Nephron progenitor cell (in vitro differentiated cells): ENCODE measurements at regions not wholly inside any gene's neighbourhood (a gene's known extent, or its start where the extent isn't known, plus 50 kb on each side); places are given as distances from the start of the nearest gene placed in this dataset.
"Not testable (repeated sequence)": the region's sequence is repeated elsewhere in the genome, so short reads cannot be mapped to it uniquely, and the experiment has no call there.

ENCODE experiments used
- DNase-seq: peaks from one replicate; pipeline ENCODE4 v3.0.0; 2021
- H3K27ac Mint-ChIP-seq: 2 replicates; pipeline ENCODE4 v1.8.0; 2021; ENCODE audit warnings: mild to moderate bottlenecking, moderate library complexity, mixed read lengths
- H3K27me3 Mint-ChIP-seq: 2 replicates; pipeline ENCODE4 v1.8.0; 2021; ENCODE audit warnings: mild to moderate bottlenecking, low read depth, mixed read lengths; ENCODE audit not compliant: poor library complexity
- H3K36me3 Mint-ChIP-seq: 2 replicates; pipeline ENCODE4 v1.8.0; 2021; ENCODE audit warnings: low read depth, mixed read lengths
- H3K4me1 Mint-ChIP-seq: 2 replicates; pipeline ENCODE4 v1.8.0; 2021; ENCODE audit warnings: mixed read lengths
- H3K4me3 Mint-ChIP-seq: 2 replicates; pipeline ENCODE4 v1.8.0; 2021; ENCODE audit warnings: mild to moderate bottlenecking, moderate library complexity, mixed read lengths
- H3K9me3 Mint-ChIP-seq: 2 replicates; pipeline ENCODE4 v1.8.0; 2021; ENCODE audit warnings: mild to moderate bottlenecking, moderate library complexity, mixed read lengths
- TF ChIP-seq, protein P1 (sequence below): fragments of 200-600 bp; sonication (generic); IDR thresholded peaks from 2 replicates; pipeline ENCODE4 v1.5.0; 2021; ENCODE audit warnings: antibody characterized with exemption

DNA sequence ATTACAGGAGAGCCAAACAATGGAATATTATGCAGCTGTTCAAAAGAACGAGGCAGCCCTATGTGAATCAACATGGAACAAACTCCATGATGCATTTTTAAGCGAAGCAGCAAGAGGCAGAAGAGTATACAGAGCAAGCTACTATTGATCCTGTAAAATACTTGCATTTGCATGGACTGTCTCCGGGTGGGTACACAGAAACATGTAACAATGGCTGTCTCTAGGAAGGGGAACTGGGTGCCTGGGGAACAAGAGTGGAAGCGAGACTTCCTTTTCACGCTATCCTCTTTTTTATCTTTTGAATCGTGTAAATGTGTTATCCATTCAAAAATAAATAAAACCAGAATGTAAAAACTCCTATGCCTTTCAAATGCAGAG lies 93.3 kb upstream of the SIRPA start:
- peak overlapping the region; percentile 84 for H3K4me3 Mint-ChIP-seq
- H3K36me3 Mint-ChIP-seq, result no peaks in the 10 kb centered on the region
- no peak for DNase-seq
- H3K27me3 Mint-ChIP-seq, result peaks cover 3% of the 10 kb centered on the region
- H3K9me3 Mint-ChIP-seq, result no peaks in the 10 kb centered on the region
- no peak overlapping the region for H3K27ac Mint-ChIP-seq
- peaks cover 41% of the 10 kb centered on the region for H3K4me1 Mint-ChIP-seq
- TF ChIP-seq, protein P1, sequence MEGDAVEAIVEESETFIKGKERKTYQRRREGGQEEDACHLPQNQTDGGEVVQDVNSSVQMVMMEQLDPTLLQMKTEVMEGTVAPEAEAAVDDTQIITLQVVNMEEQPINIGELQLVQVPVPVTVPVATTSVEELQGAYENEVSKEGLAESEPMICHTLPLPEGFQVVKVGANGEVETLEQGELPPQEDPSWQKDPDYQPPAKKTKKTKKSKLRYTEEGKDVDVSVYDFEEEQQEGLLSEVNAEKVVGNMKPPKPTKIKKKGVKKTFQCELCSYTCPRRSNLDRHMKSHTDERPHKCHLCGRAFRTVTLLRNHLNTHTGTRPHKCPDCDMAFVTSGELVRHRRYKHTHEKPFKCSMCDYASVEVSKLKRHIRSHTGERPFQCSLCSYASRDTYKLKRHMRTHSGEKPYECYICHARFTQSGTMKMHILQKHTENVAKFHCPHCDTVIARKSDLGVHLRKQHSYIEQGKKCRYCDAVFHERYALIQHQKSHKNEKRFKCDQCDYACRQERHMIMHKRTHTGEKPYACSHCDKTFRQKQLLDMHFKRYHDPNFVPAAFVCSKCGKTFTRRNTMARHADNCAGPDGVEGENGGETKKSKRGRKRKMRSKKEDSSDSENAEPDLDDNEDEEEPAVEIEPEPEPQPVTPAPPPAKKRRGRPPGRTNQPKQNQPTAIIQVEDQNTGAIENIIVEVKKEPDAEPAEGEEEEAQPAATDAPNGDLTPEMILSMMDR, result no peak

DNA sequence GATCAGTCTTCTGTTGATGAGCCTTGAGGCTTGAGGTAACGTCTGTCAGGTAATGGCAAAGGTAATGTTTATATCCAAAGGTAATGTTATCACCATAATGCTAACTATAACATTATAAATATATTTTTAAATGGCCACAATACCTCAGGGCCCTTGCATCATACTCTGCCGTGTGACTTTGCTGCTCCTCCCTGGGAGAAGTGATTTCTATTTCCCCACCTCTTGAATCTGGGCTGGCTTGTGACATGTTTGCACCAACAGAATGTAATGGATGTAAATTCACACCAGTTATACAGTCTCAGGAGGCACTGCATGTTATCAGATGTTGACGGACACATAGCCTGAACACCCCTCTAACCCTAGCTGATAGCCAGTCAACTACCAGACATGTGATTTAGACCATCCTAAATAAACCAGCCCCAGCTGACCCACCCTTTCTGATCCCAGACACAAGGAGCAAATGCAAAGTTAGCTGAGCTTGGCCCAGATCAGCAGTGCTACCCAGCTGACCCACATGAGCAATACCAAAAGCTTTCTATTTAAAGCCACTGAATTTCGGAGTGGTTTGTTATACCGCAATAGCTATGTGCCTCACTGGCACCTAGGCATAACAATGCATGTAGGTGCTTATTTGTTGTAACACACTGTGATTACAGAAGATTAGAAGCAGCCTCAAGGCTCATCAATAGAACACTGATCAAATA lies 93.8 kb upstream of the SIRPA start:
- Mint-ChIP-seq H3K27ac (no peak overlapping the region), H3K9me3 (no peaks in the 10 kb centered on the region), H3K4me1 (peaks cover 35% of the 10 kb centered on the region), H3K27me3 (peaks cover 3% of the 10 kb centered on the region), H3K4me3 (peak overlapping the region; percentile 84), H3K36me3 (no peaks in the 10 kb centered on the region)
- TF ChIP-seq, protein P1, result no peak
- DNase-seq, result no peak

DNA sequence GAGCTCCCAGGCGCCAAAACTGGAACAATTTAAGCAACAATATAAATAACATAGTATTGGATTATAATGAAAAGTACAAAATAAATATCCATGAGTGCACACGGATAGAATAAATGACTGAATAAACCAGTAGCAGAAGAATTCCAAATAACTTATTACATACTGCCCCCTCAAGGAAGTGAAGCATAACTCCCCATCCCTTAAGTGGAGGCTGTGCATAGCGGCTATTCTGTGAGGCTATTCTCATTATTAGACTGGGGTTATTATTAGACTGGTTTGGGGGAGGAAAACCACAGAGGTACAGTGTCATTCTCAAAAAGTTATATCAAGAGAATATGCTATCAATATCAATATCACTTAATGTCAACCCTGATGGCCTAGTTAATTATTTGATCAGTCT lies 94.4 kb upstream of the SIRPA start:
- Mint-ChIP-seq H3K36me3 (no peaks in the 10 kb centered on the region), H3K4me1 (peaks cover 29% of the 10 kb centered on the region), H3K4me3 (no peak overlapping the region), H3K9me3 (no peaks in the 10 kb centered on the region), H3K27me3 (peaks cover 3% of the 10 kb centered on the region), H3K27ac (no peak overlapping the region)
- TF ChIP-seq, protein P1, result peak; percentile 21
- DNase-seq, result no peak

- Mint-ChIP-seq H3K4me1 (peaks cover 23% of the 10 kb centered on the region), H3K36me3 (no peaks in the 10 kb centered on the region), H3K27ac (no peak overlapping the region), H3K4me3 (no peak overlapping the region), H3K27me3 (peaks cover 8% of the 10 kb centered on the region), H3K9me3 (no peaks in the 10 kb centered on the region)
- TF ChIP-seq, protein P1, result no peak
- no peak for DNase-seq
Measured at GRCh38 chr20:1800180-1800579, 95.0 kb upstream of the SIRPA start.

DNA sequence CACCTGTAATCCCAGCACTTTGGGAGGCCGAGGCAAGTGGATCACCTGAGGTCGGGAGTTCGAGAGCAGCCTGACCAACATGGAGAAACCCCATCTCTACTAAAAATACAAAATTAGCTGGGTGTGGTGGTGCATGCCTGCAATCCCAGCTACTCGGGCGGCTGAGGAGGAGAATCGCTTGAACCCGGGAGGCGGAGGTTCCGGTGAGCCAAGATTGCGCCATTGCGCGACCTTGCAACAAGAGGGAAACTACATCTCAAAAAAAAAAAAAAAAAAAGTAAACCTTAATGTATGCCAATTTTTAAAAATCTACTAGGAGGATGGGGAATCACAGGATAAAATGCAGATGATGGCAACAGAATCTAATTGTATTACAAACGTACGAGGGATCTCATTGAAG lies 95.5 kb upstream of the SIRPA start:
- Mint-ChIP-seq H3K4me1 (peaks cover 22% of the 10 kb centered on the region), H3K27me3 (peaks cover 10% of the 10 kb centered on the region)
- not testable (repeated sequence) for H3K9me3 Mint-ChIP-seq, DNase-seq, H3K27ac Mint-ChIP-seq, H3K4me3 Mint-ChIP-seq, H3K36me3 Mint-ChIP-seq

DNA sequence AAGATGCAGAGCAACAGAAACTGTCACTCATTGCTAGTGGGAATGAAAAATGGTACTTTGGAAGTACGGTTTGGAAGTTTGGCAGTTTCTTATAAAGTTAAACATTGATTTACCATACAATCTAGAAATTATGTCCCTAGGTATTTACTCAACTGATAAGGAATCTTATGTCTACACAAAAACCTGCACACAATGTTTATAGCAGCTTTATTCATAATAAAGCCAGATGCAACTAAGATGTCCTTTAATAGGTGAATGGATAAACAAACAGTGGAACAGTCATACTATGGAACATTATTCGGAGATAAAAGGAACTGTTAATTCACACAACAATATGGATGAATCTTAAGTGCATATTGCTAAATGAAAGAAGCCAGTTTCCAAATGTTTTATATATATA lies 96.2 kb upstream of the SIRPA start:
- H3K27me3 Mint-ChIP-seq, result peaks cover 18% of the 10 kb centered on the region
- H3K27ac Mint-ChIP-seq, result no peak overlapping the region
- H3K9me3 Mint-ChIP-seq, result no peaks in the 10 kb centered on the region
- peaks cover 14% of the 10 kb centered on the region for H3K4me1 Mint-ChIP-seq
- TF ChIP-seq, protein P1, result no peak
- no peak overlapping the region for H3K4me3 Mint-ChIP-seq
- no peak for DNase-seq
- no peaks in the 10 kb centered on the region for H3K36me3 Mint-ChIP-seq
